ENCODE measurements at regions not wholly inside any gene's neighbourhood (a gene's known extent, or its start where the extent isn't known, plus 50 kb on each side); places are given as distances from the start of the nearest gene placed in this dataset.

- no peak for DNase-seq
These were observed 1638.3 kb upstream of the ZEB2 start for GRCh38 chr2:146158072-146158674.

DNA sequence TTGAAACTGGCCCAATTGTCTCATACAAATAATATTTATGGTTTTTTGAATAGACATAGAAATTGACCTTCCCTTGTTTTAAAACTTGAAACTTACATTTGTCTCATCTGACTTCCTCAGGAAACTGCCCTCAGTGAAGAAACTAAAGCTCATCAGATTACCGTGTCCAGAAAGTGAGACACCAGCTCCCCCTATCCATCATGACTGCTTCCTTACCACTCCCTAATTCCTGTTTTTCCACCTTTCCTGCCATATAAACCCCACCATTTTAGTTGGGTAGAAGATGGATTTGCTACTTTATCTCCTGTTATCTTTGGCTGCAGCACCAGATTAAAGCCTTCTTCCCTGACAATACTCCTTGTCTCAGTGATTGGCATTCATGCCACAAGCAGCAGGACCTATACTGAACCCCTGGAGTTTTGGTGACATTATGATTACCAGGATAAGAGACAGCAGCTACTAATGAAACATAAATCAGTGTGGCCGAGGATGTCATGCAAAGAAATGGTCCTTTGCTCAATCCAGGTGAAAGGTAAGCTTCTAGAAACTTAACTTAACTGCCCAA, 1627.6 kb upstream of the ZEB2 start:
- no peak for DNase-seq

- DNase-seq = no peak
These were observed 1624.1 kb upstream of the ZEB2 start for GRCh38 chr2:146143971-146144370.

- DNase-seq = no peak
These were observed 1618.9 kb upstream of the ZEB2 start for GRCh38 chr2:146138820-146139219.

DNA sequence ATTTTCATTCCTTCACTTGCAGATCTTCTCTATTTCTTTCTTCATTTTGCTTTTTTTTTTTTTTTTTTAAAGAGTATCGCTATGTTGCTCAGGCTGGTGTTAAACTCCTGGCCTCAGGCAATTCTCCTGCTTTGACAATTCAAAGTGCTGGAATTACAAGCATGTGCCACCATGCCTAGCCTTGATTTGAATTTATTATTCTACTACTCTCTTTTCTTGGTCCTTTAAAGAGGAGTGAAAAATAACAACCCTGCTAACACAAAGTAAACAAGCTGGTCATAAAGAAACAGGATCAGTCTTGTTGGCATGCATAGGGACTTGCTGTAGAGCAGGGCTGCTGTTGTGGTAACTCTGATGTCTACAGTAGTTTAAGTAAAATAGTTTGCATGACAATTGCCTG, 1615.3 kb upstream of the ZEB2 start:
- no peak for DNase-seq

DNA sequence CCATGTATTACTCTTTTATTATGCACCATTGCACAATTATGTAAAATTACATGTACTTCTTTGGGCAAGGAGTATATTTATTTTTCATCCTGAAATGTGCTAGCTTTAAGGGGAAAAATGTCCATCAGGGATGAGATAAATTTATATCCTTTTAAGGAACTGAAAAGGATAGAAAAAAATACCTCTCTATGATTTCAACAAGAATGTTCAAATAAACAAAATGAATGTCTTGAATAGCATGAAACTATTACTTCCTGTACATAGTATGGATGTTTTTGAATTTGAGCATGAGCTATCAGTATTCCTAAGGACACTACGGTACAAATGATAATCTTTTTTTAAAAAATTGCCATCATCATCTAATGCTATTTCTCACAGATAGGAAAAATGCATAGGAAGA, 1611.9 kb upstream of the ZEB2 start:
- DNase-seq = no peak

- no peak for DNase-seq
These were observed 1611.1 kb upstream of the ZEB2 start for GRCh38 chr2:146131048-146131447.

DNA sequence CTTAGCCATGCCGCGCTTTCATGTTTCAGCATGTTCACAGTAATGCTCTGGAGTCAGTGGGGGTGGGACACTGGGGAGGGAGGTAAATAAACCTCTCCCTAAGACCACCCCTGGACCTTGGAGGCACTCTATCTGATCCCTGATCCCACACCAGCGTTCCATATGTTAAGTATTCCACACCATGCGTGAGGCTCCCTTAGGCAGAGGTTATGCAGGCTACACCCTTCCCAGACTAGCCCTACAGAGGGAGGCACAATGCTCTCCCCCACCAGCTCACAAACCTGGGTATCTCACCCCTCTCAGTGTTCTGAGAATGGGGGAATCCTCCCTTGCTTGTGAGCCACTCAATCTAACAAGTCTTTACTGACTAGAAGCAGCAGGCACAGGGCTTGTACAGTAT, 1610.4 kb upstream of the ZEB2 start:
- no peak for DNase-seq

- no peak for DNase-seq
These were observed 1609.3 kb upstream of the ZEB2 start for GRCh38 chr2:146129231-146129630.

DNA sequence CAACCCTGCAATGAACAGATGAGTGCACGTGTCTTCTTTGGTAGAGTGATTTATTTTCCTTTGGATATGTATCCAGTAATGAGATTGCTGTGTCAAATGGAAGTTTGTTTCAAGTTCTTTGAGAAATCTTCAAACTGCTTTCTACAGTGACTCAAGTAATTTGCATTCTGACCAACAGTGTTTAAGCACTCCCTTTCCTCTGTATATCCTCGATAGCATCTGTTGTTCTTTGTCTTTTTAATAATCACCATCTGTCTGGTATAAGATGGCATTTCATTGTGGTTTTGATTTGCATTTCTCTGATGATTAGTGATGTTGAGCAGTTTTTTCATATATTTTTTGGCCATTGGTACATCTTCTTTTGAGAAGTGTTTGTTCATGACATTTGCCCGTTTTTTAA, 1608.3 kb upstream of the ZEB2 start:
- no peak for DNase-seq

DNA sequence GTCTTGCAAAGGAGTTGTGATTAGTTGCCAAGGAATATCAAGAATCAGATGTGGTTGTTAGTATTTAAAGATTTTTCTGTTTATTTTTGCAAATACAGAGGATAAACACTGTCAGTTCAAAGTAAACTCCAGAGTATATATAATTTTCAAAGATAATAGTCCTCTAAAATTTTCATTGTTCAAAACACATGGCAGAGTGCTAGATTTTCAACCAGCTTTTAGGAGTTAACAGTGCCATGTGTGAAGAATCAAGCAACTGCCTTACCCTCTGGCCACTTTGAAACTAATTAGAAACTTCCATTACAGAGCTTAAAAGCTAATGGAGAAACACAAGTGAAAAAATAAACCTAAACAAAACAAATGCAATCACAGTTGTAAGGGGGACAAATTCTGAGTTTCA, 1605.6 kb upstream of the ZEB2 start:
- no peak for DNase-seq

- DNase-seq = no peak
These were observed 1604.8 kb upstream of the ZEB2 start for GRCh38 chr2:146124741-146125140.

DNA sequence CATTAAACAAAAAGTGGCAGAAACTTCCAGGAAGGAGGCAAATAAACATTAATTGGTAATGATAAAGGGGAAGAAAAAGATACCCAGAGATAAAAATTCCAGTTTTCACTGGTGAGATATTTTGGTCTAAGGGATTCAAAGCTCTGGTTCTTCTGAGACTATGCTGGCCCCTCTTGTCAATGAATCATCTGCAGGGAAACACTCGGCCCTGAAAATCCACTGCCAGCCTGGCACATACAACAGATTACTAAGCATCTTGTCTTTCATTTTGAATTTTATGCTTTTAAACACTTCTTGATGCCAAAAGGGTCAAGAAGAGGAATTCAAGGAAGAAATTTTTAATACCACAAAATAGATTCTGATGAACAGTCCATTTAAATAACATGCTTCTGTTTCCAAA, 1603.8 kb upstream of the ZEB2 start:
- DNase-seq = no peak

DNA sequence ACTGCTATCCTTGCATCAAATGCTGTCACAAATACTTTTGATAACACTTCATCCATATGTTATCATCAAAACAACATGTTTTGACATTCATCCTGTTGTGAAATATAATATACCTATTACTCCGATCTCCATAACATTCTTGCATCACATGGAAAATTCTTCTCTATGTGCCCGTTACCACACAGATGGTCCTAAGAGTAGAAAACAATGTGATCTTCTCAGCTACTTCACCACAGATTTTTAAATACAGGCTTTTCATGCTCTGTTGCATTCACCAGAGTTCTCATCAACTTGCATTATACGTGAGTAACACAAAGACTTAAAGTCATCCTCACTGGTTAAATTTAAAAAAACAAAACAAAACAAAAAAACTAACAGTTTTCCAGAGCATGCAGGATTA, 1603.3 kb upstream of the ZEB2 start:
- DNase-seq = no peak

DNA sequence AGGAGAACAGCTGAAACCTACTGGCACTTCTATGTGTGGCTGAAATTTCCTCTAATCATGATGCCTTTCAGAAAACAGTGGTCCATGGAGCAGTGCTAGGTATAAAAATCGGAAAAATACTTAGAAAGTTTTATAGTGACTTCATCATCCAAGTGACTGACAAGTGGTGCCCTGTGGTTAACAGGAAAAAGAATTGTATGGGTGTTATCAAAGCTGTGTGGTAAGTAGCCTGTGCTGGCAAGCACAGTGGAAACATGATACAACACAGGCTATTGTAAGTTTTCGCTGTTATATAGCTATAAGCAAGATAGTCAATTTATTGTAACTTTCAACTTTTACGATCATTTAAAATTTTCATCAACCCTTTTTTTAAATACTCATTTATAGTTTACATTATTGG, 1599.7 kb upstream of the ZEB2 start:
- no peak for DNase-seq

- DNase-seq = no peak
These were observed 1589.1 kb upstream of the ZEB2 start for GRCh38 chr2:146108993-146109392.

DNA sequence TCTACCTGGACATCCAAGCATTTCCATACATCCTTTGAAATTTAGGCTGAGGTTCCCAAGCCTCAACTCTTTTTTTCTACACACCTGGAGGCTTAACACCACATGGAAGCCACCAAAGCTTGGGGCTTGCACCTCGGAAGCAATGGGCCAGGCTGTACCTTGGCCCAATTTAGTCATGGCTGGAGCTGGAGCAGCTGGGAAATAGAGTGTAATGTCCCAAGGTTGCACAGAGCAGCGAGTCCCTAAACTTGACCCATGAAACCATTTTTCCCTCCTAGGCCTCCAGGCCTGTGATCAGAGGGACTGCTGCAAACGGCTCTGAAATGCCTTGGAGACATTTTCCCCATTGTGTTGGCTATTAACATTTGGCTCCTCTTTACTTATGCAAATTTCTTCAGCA, 1574.3 kb upstream of the ZEB2 start:
- DNase-seq = no peak

- DNase-seq = no peak
These were observed 1561.5 kb upstream of the ZEB2 start for GRCh38 chr2:146081459-146081858.

GRCh38 chr2:146080925-146081324, 1561.0 kb upstream of the ZEB2 start:
- DNase-seq = no peak

GRCh38 chr2:146079216-146079615, 1559.3 kb upstream of the ZEB2 start:
- no peak for DNase-seq

DNA sequence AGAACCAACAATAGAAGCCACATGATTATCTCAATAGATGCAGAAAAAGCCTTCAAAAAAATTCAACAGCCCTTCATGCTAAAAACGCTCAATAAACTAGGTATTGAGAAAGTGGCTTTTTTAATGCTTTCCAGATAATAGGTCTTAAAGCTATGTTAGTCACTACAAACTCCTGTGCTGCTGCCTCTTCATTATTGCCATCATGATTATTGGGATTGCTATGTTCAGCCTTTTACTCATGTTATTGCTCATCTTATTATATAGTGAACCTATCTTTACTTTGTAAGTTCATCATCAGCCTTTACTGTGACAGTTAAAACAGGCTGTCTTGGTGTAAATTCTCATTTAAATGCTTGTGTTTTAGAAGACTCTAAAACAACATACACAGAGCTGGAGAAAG, 1557.2 kb upstream of the ZEB2 start:
- no peak for DNase-seq

DNA sequence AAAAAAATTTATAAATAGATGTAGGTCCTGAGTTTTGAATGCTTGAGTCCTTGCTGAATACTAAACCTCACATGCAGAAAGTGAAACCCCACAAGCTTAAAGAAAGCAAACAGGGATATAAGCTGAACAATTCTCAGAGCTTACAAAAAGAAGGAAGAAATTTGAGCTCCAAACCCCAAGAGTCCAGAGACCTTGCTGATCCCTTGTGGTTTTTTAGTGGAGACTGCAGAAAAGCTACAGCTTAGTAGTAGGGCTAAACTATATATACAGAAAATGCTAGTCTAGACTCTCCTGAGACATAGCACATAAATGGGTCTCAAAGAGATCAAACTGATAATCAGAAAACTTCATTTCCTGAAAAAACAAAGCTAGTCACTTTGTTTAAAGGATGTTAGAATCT, 1548.1 kb upstream of the ZEB2 start:
- no peak for DNase-seq

- no peak for DNase-seq
These were observed 1528.2 kb upstream of the ZEB2 start for GRCh38 chr2:146048141-146048540.

DNA sequence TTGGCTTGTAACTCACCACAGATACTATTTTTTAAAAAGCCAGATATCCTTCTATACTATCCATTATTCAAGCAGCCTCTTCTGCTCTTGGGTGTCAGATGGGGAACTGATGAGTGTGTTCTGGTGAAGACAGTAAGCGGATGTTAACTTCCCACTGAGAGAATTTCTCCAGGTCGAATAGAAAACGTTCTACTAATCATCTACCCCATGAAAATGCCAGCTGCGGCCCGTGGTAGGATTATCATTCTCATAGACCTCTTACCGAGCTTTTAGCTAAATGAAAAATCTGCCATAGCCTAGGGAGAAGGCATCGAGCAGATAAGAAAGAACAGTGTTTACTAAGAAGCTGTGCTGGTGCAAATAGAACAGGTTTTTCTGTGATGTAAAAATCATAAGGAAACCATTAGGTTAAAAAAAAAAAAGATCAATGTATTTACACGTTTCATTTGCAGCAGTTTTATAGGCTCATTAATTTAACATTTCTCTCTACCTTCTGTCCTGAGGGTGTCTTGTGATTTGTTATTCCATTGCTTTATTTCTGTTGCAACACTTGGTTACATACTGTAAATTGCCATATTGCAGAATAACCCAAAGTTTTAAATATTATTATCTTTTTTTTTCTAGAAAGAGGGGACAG, 1521.5 kb upstream of the ZEB2 start:
- no peak for DNase-seq

DNA sequence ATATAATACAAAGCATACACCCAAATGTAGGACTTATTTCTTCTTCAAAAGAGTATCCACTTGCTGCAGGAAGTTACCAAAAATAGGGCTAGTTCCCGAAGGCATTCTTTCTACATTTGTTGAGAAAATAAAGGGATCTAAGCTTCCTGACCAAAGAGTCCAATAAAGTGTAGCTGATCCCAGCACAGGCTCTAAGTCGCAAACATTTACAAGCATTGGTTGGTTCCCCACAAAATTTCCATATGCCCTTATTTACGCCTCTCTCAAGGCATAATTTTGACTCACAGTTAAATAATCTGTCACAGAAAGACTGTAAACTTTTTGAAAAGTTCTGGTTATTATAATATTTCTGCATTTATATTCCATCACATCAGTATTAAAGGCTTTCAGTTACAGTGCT, 1520.1 kb upstream of the ZEB2 start:
- DNase-seq = no peak
